ENCODE measurements at regions not wholly inside any gene's neighbourhood (a gene's known extent, or its start where the extent isn't known, plus 50 kb on each side); places are given as distances from the start of the nearest gene placed in this dataset.
"Not testable (repeated sequence)": the region's sequence is repeated elsewhere in the genome, so short reads cannot be mapped to it uniquely, and the experiment has no call there.

- H3K79me1 ChIP-seq (ENCODE audit: low read depth, low read length); H2AFZ ChIP-seq (ENCODE audit: low read length); H3K4me3 ChIP-seq (ENCODE audit: extremely low read depth in 1 of 4, insufficient read depth in 2 of 4, low read depth in 3 of 4, low read length in 4 of 4); H2AK5ac ChIP-seq (ENCODE audit: low read depth, low read length); H4K91ac ChIP-seq (replicated peaks; ENCODE audit: insufficient read length, low read length); H3K27ac ChIP-seq (ENCODE audit: low read depth, low read length); H3K4ac ChIP-seq (replicated peaks; ENCODE audit: insufficient read length, low read depth, low read length); H2BK5ac ChIP-seq (ENCODE audit: low read depth, low read length); H3K79me2 ChIP-seq (ENCODE audit: control insufficient read depth in 1 of 2, insufficient read depth in 2 of 2, low read length in 2 of 2); H3K23me2 ChIP-seq (ENCODE audit: low read depth, low read length); FAIRE-seq; H3K4me2 ChIP-seq (ENCODE audit: insufficient read depth in 1 of 2, low read depth in 2 of 2, low read length in 2 of 2); H4K20me1 ChIP-seq (replicated peaks in 1 of 2; ENCODE audit: control insufficient read depth in 1 of 2, insufficient read depth in 2 of 2, low read length in 2 of 2); H2BK20ac ChIP-seq (ENCODE audit: low read length); POLR2A ChIA-PET (ENCODE audit: partially characterized antibody); H3K36me3 ChIP-seq (ENCODE audit: control insufficient read depth in 2 of 4, insufficient read depth in 4 of 4, low read length in 3 of 4); H4K8ac ChIP-seq (ENCODE audit: extremely low read depth, insufficient read depth, low read length); H2BK120ac ChIP-seq (replicated peaks; ENCODE audit: low read depth, low read length); H3K27me3 ChIP-seq (replicated peaks in 1 of 4; ENCODE audit: control insufficient read depth in 3 of 4, extremely low read depth in 1 of 4, insufficient read depth in 3 of 4, low read length in 3 of 4); H3K14ac ChIP-seq (ENCODE audit: insufficient read length); H3K9me3 ChIP-seq (ENCODE audit: insufficient read depth in 2 of 2, low read depth in 1 of 2, low read length in 1 of 2); H3K23ac ChIP-seq (ENCODE audit: insufficient read length); H3K56ac ChIP-seq (replicated peaks; ENCODE audit: insufficient read length, low read depth, low read length); H2BK15ac ChIP-seq (ENCODE audit: low read length); CTCF ChIA-PET (ENCODE audit: partially characterized antibody); H3K9ac ChIP-seq (replicated peaks in 1 of 4; ENCODE audit: extremely low read depth in 1 of 4, low read depth in 3 of 4, low read length in 3 of 4); H3K4me1 ChIP-seq (replicated peaks in 1 of 4; ENCODE audit: control insufficient read depth in 3 of 4, insufficient read depth in 4 of 4, low read length in 3 of 4); H2BK12ac ChIP-seq (ENCODE audit: low read depth, low read length); DNase-seq (ENCODE audit: low read depth in 1 of 2, low spot score in 2 of 2); H4K5ac ChIP-seq (ENCODE audit: insufficient read length, low read depth, low read length); H3K18ac ChIP-seq (ENCODE audit: extremely low read depth, low read length): not testable (repeated sequence)
- WGBS, 2 experiments (ENCODE audit: extremely low coverage in 1 of 2, insufficient coverage in 1 of 2, insufficient read length in 1 of 2, insufficient replicate concordance in 2 of 2, low coverage in 1 of 2, low lambda C conversion rate in 2 of 2, missing lambda C conversion rate in 1 of 2), result 93% methylated on average over 6 of the region's 7 CpGs; no CpG with 5 or more reads in 1 of the 2 experiments
Measured at GRCh38 chr7:150025802-150026201, 152.0 kb downstream of the ATP6V0E2 start.

- H3K56ac ChIP-seq (replicated peaks; ENCODE audit: insufficient read length, low read depth, low read length); H3K36me3 ChIP-seq (ENCODE audit: control insufficient read depth in 2 of 4, insufficient read depth in 4 of 4, low read length in 3 of 4); H2BK5ac ChIP-seq (ENCODE audit: low read depth, low read length); H2AK5ac ChIP-seq (ENCODE audit: low read depth, low read length); H2BK15ac ChIP-seq (ENCODE audit: low read length); POLR2A ChIA-PET (ENCODE audit: partially characterized antibody); H2BK20ac ChIP-seq (ENCODE audit: low read length); H3K4me3 ChIP-seq (ENCODE audit: extremely low read depth in 1 of 4, insufficient read depth in 2 of 4, low read depth in 3 of 4, low read length in 4 of 4); H3K27ac ChIP-seq (ENCODE audit: low read depth, low read length); H3K79me2 ChIP-seq (ENCODE audit: control insufficient read depth in 1 of 2, insufficient read depth in 2 of 2, low read length in 2 of 2); H3K4me1 ChIP-seq (replicated peaks in 1 of 4; ENCODE audit: control insufficient read depth in 3 of 4, insufficient read depth in 4 of 4, low read length in 3 of 4); H3K4me2 ChIP-seq (ENCODE audit: insufficient read depth in 1 of 2, low read depth in 2 of 2, low read length in 2 of 2); DNase-seq (ENCODE audit: low read depth in 1 of 2, low spot score in 2 of 2); H4K8ac ChIP-seq (ENCODE audit: extremely low read depth, insufficient read depth, low read length); H3K9ac ChIP-seq (replicated peaks in 1 of 4; ENCODE audit: extremely low read depth in 1 of 4, low read depth in 3 of 4, low read length in 3 of 4); H4K5ac ChIP-seq (ENCODE audit: insufficient read length, low read depth, low read length); H3K23ac ChIP-seq (ENCODE audit: insufficient read length); H4K91ac ChIP-seq (replicated peaks; ENCODE audit: insufficient read length, low read length); FAIRE-seq; H3K14ac ChIP-seq (ENCODE audit: insufficient read length); H3K79me1 ChIP-seq (ENCODE audit: low read depth, low read length); CTCF ChIA-PET (ENCODE audit: partially characterized antibody); H3K23me2 ChIP-seq (ENCODE audit: low read depth, low read length); H3K9me3 ChIP-seq (ENCODE audit: insufficient read depth in 2 of 2, low read depth in 1 of 2, low read length in 1 of 2); H3K4ac ChIP-seq (replicated peaks; ENCODE audit: insufficient read length, low read depth, low read length); H2AFZ ChIP-seq (ENCODE audit: low read length); H2BK120ac ChIP-seq (replicated peaks; ENCODE audit: low read depth, low read length); H4K20me1 ChIP-seq (replicated peaks in 1 of 2; ENCODE audit: control insufficient read depth in 1 of 2, insufficient read depth in 2 of 2, low read length in 2 of 2); H2BK12ac ChIP-seq (ENCODE audit: low read depth, low read length); H3K18ac ChIP-seq (ENCODE audit: extremely low read depth, low read length); H3K27me3 ChIP-seq (replicated peaks in 1 of 4; ENCODE audit: control insufficient read depth in 3 of 4, extremely low read depth in 1 of 4, insufficient read depth in 3 of 4, low read length in 3 of 4): not testable (repeated sequence)
- WGBS, 2 experiments (ENCODE audit: extremely low coverage in 1 of 2, insufficient coverage in 1 of 2, insufficient read length in 1 of 2, insufficient replicate concordance in 2 of 2, low coverage in 1 of 2, low lambda C conversion rate in 2 of 2, missing lambda C conversion rate in 1 of 2), result 90% methylated on average over 7 of the region's 13 CpGs; no CpG with 5 or more reads in 1 of the 2 experiments
Measured at GRCh38 chr7:150028344-150029012, 154.7 kb downstream of the ATP6V0E2 start.
